GM20000 (cell line): ENCODE measurements at regions not wholly inside any gene's neighbourhood (a gene's known extent, or its start where the extent isn't known, plus 50 kb on each side); places are given as distances from the start of the nearest gene placed in this dataset.
"Not testable (repeated sequence)": the region's sequence is repeated elsewhere in the genome, so short reads cannot be mapped to it uniquely, and the experiment has no call there.

Experiments
- DNase-seq: peaks from one replicate; pipeline ENCODE4 v3.0.0; 2012; ENCODE audit warnings: low spot score
- TF ChIP-seq, protein P1 (sequence below): IDR thresholded peaks from 2 replicates; pipeline ENCODE4 v1.5.1; 2012; ENCODE audit warnings: mild to moderate bottlenecking, control low read depth; ENCODE audit errors: extremely low read depth, missing control alignments

DNA sequence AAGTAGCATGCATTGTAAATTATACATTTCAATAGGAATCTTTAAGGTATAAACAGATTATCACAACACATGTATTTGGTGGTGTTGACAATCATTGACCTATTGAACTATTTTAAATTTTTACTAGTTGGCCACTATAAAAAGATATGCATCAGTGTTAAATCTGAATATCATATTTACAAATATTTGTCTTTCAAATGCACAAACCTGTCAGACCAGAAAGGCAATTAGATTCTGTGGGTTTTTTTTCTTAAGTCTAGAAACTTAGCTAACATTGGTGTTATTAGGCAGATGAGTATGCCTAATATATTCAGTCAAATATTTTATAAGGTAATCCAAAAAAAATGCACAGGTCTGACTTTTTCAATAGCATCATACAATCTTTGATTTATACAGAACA, 241.4 kb upstream of the DGKB start:
- TF ChIP-seq, protein P1, sequence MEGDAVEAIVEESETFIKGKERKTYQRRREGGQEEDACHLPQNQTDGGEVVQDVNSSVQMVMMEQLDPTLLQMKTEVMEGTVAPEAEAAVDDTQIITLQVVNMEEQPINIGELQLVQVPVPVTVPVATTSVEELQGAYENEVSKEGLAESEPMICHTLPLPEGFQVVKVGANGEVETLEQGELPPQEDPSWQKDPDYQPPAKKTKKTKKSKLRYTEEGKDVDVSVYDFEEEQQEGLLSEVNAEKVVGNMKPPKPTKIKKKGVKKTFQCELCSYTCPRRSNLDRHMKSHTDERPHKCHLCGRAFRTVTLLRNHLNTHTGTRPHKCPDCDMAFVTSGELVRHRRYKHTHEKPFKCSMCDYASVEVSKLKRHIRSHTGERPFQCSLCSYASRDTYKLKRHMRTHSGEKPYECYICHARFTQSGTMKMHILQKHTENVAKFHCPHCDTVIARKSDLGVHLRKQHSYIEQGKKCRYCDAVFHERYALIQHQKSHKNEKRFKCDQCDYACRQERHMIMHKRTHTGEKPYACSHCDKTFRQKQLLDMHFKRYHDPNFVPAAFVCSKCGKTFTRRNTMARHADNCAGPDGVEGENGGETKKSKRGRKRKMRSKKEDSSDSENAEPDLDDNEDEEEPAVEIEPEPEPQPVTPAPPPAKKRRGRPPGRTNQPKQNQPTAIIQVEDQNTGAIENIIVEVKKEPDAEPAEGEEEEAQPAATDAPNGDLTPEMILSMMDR, result no peak
- no peak for DNase-seq

DNA sequence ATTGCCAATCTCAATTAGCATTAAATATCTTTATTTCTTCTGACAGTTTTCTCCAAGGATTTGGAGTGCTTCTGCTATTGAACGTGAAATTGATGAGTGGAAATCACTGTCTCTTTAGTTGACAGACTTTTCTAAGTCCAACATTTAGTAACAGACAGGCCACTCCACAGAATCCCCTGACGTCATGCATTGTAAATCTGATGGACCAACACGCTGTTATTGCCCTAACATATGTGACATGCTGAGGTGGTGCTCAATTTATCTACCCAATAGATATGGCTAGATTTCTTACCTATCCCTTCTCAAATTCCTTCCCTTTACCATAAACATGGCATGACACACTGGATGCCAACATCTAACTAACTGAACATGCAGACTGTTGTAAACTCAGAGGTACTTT, 240.6 kb upstream of the DGKB start:
- DNase-seq, result no peak
- TF ChIP-seq, protein P1, result no peak

DNA sequence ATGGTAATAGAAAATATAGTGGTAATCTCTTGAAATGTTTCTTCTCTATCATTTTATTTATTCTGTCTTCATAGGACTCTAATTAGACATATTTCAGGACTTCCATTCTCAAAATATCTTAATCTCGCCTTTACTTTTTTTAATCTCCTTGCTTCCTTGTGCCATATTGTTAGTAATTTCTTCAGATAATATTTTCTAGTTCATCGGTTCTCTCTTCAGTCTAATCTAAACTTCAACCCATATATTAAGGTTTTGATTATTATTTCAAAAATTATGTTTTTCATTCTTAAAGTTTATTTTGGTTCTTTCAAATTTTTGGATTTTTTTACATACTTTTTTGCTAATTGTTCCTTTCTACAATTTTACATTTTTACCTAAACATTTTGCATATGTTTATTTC, 237.9 kb upstream of the DGKB start:
- TF ChIP-seq, protein P1, result no peak
- DNase-seq, result no peak

DNA sequence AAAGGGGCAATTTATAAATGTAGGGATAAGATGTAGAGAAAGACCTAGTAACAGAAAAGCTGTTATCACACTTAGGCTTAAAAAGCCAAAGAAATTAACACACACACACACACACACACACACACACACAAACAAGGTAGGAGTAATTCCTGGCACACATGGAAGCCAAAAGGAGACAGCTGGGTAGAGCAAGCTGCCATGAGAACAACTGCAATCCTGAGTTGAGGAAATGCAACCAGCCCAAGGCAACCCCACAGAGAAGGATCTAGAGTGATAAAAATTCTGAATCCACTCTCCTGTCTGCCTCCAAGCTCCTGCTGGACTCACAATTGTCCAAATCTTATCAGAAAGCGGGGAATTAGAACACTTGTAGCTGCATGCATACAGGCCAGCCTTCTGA, 229.1 kb upstream of the DGKB start:
- no peak for DNase-seq
- TF ChIP-seq, protein P1, result no peak

DNA sequence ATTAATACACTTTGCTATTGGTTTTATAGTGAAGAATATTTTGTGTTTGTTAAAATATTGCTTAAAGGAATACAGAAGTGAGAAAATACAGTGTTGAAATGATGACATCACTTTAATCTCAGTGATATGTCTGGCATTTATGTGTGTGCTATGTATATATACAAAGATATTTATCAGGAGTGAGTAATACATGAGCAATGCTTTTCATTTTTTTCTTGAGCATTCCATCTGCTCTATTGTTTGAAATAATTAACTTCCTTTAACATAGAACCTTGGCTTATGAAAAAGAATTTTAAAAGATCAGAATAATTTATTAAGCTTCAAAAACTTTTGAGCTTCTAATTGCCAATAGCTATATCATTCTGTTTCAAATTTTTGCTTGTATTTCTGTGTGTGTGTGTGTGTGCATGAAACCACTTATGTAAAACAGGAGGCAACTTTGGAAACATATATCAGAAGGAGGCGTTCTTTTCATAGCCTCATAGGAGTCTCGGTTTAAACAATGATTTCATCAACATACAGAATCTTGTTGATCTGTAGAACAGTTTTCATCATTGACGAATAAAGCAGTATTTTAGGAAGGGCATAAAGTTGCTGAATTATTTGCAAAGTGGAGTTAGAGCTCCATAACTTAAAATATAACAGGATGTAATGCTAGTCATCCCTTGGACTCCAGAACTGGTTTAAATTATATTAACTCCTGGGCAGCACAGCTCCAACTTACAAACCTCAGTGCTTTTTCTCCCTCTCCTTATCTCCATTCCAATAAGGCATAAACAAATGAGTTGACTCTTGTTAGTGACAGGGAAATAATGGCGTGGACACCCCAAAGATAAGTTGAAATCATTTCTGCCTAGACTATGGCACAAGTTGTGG, 228.4 kb upstream of the DGKB start:
- TF ChIP-seq, protein P1, result no peak
- DNase-seq, result no peak

DNA sequence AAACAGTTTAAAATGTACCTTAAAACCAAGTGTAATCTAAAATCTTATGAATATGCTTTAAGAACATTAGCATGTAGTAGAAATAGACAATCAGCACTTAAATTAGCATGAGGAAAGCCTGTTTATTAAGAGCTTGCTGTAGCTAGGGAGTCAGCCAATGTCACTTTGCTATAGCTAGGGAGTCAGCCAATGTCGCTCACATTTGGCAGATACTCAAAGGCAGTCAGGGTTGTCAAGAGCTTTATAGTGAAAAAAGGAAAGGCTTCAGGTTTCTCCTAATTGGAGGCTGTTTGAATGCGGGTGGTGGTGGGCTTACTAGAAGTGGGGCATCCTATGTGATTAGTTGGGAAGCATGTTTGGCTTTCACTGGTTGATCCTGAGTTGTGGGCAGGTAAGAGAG, 226.2 kb upstream of the DGKB start:
- TF ChIP-seq, protein P1, result no peak
- no peak for DNase-seq

DNA sequence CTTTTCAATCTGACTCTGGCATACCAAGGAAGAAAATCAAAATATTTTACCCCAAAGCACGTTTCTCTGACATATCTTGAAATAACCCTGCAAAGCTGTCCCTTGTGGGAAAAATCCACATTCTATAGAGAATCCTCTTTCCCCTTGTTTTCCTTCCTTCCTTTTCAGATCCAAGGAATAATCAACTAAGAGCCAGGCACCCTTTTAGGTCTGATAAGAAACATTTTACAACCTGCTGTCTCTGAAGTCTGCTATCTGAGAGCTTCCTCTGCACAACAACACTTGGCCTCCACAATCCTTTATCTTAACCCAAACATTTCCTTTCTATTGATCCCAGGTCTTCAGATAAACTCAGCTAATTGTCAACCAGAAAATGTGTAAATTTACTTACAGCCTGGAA, 224.1 kb upstream of the DGKB start:
- DNase-seq, result not testable (repeated sequence)

DNA sequence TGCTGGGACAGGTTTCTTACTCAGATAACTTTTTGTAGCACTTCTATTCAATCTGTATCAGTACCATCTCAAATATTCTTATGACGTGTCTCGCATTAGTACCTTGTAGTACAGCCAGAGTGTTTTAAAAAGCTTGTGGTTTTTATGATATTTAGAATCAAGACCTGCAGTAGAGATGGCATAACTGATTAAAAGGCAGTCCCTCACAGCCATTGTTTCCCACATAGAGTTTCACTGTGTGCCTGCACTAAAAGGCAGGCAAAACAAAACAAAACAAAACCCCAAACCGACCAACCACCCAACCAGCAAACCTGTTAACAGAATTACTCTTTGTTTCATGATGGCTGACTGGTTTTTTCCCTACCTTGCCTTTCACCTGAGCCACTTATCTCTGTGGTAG, 221.3 kb upstream of the DGKB start:
- TF ChIP-seq, protein P1, result no peak

More for the DNA sequence above, 221.3 kb upstream of the DGKB start:
- no peak for DNase-seq
